ENCODE measurements at regions not wholly inside any gene's neighbourhood (a gene's known extent, or its start where the extent isn't known, plus 50 kb on each side); places are given as distances from the start of the nearest gene placed in this dataset.

DNA sequence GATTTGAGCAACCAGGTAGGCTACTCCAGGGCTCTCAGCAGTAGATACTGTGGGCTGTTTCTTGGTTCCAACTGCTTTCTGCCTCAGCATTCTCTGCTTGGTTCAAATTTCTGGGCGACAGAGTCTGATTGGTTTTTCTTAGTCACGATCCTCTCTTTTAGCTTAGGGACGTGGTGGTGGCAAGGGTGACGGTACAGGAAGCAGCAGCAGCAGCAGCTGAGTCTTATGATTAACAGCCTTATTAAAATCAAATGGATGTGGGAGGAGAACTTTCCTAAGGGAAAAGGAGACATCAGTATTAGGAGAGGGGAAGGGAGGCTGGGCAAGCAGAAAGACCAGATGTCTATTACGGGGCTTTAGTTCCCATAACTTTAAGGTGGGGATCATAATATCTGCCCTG lies 156.5 kb upstream of the PLPP4 start:
- no peak for DNase-seq

DNA sequence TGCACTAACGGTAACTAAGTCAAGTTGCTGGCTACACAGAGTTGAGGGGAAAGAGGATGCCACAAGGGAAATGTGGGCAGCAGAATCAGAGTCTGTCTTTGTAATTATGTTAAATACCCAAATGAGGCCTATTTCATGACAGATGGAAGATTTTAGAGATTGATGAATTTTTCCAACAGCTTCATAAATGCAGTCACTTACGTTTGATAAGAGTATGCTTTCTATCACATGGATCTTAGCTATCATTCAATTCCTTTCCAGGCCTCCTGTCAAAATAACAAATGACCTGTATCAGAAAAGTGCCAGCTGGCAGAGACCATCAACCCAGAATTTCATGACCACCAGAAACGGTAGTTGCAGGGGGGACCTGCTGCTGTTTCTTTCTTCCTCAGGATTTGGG lies 148.4 kb upstream of the PLPP4 start:
- no peak for DNase-seq

DNA sequence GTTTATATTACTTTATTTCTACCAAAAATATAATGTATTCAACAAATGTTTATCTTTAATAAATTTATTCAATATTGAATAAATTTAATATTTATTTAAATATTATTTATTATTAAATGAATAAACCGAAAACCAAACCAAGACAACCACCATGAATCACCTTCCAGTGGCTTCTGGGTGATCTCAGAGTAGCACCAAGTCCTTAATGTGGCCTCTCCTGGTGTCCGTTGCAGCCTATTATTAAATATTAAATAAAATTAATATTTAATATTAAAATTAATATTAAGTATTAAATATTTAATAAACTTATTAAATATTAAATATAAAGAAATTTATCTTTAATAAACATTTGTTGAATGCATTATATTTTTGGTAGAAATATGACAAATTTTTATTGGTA lies 143.3 kb upstream of the PLPP4 start:
- no peak for DNase-seq

DNA sequence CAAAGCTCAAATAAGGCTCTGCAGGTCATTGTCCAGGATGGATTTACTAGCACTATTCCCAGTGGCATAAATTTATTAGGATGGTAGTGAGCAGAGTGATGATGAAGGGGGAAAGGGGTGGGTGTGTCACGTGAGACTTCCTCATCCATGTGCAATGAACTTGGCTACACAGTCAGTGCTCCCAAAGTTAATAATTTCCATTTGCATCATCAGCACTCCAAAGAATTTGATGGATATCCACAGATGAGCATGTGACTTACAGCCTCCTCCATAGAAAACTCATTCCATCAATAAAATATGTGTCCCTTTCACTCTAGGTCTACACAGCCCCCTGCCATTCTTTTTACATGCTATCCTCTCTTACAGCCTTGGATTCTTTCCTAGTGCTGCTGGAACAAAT lies 142.6 kb upstream of the PLPP4 start:
- DNase-seq = no peak

DNA sequence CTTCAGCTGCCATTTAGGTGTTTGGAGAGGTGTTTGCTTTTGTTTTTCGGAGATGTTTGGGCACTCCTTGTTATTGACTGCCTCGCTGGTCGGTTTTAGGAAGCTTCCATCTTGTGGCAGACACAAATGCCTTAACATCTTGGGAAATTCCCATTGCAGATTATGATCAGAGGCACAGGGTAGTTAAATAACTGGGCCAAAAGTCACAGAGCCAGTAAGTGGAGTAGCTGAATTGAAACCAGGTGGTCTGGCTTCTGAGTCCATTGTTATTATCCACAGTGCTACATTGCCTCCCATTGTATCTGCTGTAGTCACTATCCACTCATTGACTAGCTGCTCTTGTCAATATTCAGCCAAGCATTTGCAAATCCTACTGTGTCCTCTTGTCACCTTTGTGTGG lies 138.2 kb upstream of the PLPP4 start:
- DNase-seq = no peak

DNA sequence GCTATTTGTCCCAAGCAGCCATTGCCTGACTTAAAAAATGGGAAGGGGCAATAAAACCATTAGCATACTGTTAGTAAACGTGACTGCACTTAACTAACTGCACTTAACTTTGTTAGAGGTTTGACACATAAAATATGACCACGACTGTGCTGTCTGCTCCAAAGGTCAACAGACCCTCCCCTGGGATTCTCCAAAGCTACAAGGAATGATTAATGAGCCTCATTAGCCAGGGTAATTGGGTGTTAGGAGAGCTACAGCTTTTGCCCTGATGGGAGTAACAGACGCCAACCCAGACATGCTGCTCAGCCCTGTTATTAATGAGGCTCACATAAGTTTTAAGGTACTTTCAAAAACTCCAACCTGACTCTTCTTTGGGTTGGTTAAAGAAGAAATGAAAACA lies 129.4 kb upstream of the PLPP4 start:
- no peak for DNase-seq

DNA sequence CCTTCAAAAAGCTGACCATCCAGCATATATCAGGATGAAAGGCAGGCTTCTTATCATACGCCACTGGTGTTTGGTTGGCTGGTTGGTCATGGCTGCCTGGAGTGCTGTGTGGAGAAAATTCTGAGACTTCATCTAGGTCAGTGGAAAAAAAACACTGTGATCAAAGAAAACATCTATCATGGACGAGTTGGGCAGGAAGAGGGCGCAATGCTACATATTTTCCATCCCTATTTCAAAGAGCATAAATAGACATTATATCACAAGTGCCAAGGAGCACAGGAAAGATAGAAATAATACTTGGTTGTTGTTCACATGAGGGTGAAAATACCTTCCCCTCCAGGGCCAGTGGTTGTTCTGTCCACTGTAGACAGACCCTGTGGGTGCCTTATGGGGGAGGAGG lies 128.4 kb upstream of the PLPP4 start:
- no peak for DNase-seq

DNA sequence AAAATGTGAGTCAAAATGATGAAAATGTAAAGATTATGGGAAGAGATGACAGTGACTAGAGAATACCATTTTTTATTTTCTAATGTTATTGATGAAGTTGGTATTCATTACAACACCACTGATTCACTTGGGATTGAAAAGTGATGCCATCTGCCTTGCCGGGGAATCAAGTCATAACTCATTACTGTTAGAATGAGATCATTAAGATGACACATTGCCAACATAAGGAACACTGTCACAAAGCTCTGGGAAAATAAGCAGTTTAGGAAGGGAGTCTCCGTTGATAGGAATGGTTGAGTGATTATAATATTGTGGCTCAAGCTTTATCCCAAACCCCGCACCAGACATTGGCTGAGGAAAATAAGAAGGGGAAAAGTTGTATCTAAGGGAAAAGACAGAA lies 121.5 kb upstream of the PLPP4 start:
- no peak for DNase-seq

DNA sequence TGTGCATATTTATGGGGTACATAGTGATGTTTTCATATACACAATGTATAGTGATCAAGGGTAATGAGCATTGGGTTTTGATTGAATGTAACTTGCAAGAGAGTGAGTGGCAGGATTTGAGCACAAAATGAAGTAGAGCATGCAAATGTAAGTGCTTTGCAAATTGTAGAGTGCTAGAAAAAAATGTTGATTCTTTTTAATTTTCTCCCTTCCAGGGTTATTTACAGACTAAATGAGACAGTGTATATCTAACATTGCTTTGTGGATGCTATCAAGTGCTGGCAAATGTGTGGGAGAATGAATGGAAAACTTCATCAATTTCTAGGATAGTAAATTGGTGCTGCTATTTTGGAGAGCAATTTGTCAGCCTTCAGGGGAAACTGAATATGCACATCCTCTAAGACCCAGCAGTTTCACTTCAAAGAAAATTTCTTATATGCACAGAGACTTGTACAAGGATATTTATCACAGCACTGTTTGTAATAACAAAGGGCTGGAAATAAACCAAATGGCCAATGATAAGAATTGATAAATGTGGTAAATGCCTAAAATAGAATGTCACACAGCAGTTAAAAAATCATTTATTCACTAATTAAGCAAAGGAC lies 120.6 kb upstream of the PLPP4 start:
- DNase-seq = no peak

DNA sequence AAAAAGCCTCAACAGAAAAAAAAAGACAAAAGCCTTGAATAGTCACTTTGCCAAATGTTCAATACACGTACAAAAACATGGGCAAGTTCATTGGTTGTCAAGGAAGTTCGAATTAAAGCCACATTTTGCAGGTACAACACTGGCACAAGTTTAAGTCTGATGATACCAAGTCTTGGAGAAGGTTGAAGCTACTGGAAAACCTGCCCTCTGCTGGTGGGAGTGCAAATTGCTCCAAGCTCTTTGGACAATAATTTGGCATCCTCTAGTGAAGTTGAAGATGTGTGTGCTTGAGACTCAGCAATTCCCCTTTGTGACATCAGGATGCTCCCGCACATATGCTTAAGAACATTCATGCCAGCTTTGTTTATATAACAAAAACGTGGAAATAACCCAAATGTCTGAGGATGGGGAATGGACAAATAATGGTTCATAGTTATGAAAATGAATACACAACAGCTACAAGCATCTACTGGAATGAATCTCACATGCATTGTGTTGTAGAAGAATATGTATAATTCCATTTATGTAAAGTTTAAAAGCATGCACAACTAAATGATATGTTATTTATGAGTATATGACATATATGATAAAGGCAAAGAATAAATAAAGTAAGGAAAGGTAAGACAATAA lies 120.0 kb upstream of the PLPP4 start:
- DNase-seq = peak; percentile 64

DNA sequence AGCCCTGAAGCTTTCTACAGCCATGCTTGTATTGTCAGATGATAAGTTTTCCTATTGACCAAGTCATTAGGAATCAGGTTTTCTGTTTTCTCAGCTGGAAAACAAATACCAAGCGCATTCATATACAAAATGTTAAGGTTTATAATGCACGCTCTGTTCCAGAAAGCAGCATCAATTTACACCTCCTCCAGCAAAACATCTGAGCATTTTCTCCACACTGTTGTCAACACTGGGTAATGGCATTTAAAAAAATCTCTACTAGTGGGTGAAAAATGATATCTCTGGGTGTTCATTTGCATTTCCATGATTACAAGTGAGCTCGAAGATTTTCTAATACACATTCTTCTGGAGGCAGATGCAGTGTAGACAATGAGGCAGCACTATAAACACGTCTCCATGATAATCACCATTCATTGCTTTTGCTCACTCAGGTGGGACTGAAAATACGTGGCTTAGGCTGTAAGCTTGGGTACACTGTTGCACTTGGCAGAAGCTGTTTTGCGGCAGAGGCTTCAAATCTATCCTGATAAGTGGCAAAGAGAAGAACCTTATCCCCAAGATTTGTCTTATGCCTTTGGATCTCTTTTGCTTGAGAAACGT lies 114.8 kb upstream of the PLPP4 start:
- no peak for DNase-seq

DNA sequence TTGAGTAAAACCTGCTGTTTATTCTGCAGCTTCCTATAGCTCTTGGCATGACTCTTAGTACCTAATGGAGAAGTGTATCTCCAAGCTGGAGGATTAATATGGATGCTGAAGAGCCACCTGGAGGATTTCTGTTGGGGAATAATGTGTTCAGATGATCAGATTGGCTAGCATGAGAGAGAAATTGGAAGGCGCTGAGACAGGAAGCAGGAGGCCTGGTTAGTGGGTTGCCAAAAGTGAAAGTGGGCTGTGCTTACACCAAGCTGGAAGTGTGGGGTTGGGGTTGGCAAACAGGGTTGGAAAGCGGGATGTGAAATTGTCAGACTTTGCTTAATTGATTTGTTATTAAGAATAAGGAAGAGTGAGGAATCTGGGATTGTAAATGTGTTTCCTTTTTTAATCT lies 111.8 kb upstream of the PLPP4 start:
- DNase-seq = no peak

DNA sequence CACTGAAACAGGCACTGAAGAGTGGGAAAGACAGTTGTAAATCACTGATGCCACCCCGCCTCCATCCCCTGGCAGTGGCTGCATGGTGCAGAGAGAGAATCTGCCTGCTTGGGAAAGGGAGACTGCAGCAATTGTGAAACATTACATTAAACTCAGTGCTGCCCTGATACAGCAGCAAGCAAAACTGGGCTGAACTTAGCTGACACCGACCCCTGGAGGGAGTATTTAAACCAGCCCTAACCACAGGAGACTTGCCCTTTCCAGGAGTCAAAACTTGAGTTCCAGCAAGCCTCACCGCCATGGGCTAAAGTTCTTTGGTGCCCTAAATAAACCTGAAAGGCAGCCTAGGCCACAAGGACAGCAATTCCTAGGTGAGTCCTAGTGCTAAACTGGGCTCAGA lies 109.4 kb upstream of the PLPP4 start:
- DNase-seq = no peak

DNA sequence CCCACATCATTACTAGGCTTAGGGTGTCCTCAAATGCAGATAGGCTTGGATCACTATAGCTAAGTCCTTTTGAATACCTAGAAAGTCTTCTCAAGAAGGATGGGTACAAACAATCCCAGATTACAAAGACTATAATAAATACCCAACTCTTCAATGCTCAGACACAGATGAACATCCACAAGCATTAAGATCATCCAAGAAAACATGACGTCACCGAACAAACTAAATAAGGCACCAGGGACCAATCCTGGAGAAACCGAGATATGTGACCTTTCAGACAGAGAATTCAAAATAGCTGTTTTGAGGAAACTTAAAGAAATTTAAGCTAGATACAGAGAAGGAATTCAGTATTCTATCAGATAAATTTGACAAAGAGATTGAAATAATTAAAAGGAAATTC lies 108.0 kb upstream of the PLPP4 start:
- no peak for DNase-seq

DNA sequence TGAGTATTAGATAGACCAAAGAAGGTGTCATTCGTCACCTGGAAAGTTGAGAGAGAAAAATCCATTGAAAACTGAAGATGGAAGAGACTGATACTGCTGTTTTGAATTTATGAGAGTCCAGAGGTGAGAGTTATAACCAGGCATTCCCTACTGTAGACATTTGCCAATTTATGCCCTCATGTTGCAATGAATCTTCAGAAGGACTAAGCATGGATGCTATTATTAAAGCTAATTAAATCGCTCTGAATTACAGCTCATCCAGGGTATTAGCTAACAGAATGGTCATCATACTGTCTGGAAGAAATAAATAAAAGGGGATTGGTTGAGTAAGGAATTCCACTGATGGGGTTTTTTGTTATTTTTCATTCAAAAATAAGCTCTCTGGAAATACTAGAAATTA lies 101.6 kb upstream of the PLPP4 start:
- no peak for DNase-seq

DNA sequence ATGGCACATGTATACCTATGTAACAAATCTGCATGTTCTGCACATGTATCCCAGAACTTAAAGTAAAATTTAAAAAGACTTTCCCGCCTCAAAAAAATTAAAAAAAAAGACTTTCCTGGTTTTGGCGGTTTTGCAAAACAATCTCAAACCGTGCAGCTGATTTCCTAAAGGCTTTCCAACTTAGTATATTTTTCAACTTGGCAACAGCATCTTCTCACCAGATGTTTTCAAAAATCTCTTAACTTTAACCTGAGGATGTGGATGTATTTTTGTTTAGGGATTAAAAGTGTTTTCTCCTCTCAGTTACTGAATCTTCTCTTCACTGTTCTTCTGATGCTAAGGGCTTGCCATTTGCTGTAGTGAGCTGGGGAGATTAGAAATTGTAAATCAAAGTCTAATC lies 96.5 kb upstream of the PLPP4 start:
- DNase-seq = no peak

DNA sequence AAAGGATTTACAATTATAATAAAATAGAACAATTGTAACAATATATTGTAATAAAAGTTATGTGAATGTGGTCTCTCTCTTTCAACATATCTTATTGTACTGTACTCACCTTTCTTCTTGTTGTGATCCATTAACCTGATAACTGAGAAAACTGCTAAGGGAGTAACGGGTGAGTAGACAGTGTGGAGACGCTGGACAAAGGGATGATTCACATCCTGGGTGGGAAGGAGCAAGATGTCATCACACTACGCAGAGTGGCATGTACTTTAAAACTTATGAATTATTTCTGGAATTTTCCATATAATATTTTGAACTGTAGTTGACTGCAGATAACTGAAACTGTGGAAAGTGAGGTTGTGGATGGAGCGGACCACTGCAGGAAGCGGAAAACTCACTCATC lies 91.2 kb upstream of the PLPP4 start:
- no peak for DNase-seq

DNA sequence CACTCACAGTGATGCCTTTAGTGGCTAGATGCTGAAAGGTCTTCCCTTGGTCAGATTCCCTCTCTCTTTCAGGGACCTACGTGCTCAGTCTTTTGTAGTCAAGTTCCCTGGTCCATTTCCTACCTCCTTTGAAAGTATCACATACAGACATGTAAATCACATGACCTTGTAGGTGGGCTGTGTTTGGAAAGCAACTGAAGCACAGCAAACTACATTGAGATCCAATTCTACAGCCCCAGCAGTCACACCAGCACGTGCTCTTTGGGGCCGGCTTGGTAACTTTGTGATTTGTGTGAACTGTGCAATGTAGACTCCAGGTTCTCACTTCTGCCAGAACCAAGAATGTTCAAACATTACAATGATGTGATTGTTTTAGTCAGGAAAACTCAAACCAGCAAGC lies 89.7 kb upstream of the PLPP4 start:
- no peak for DNase-seq

DNA sequence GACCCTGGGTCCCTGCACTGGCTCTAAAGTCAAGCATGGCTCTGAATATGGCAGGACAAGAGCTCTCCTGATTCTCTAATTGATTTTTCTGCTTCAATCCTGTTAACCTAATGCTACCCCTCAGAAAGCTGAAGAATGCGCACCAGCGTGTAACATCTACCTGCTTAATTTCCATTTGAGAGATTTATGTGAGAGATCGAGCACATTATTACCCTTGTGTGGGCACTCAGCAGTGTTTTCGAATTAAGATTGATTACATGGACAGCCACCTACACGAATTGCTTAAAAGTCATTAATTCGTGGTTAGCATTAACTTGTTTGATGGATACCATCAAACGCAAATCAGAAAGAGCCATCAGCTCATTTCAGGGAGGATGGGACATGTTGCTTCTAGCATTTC lies 88.7 kb upstream of the PLPP4 start:
- no peak for DNase-seq

DNA sequence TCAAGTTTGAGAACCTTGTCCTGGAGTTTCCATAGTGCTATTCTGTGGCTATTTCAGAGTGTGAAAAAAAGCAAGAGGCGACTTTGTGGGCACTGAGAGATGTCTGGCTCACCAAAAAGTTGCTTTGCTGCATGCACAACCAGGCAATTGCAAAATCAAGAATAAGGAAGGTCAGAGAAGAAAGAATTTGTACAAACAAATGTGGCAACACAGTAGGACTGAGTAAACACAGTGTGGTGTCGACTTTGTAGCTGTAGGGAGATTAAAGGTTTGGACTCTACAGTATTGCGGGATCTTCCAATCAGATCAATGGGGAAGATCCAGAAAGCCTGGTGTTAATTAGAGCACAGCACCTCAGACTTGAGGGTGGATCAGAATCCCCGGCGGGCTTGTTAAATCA lies 88.1 kb upstream of the PLPP4 start:
- DNase-seq = no peak

DNA sequence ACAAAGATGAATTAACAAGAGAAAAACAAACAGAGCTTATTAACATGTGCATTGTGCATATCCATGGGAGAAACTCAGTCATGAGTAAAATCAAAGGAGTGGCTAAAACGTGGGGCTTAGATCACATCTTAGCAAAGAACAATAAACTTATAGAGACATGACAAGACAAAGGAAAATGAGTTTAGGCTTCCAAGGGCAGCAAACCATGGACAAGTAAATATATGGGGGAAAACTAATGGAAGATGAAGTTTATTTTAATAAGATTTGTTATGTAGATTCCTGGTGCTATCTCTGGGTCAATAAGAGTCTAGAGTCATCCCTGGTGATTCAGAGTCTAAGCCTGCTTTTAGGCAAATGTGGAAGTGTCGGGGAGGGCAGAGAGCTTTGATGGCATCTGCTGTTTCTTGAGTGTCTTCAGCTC lies 87.2 kb upstream of the PLPP4 start:
- no peak for DNase-seq

DNA sequence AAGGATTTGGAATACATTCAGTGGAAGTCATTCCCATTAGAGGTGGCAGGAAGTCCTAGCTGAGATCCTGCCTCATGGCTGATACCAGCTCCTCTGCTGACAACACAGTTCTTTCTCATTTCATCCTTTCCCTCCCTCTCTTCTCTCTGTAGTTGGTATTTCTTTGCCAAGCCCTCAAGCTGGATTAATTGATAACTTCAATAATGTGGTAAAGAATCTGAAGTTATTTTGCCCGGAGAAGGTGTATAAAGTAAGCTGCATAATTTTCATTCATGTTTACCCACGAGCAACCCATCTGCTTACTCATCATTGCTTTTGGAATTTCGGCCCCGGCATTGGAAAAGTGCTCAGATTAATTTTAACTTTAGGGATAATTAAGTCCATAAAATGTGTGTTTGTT lies 85.2 kb upstream of the PLPP4 start:
- DNase-seq = no peak

DNA sequence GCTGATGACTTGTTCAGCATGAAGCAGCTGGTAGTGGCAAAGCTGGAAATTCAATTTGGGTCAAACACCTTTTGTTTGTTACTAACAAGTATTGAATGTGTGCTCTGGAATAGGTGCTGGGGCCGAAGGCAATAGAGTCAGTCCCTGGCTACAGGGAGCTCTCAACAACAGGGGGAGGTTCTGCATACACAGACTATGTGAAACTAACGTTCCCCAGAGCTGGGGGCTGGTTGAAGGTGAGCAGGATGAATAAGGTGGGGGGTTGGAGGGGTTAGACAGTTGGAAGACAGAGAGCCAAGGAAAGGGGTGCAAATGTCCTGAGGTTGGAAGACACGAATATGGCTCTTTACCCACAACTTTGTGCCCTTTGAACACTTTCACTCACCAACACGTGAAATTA lies 84.1 kb upstream of the PLPP4 start:
- DNase-seq = no peak

DNA sequence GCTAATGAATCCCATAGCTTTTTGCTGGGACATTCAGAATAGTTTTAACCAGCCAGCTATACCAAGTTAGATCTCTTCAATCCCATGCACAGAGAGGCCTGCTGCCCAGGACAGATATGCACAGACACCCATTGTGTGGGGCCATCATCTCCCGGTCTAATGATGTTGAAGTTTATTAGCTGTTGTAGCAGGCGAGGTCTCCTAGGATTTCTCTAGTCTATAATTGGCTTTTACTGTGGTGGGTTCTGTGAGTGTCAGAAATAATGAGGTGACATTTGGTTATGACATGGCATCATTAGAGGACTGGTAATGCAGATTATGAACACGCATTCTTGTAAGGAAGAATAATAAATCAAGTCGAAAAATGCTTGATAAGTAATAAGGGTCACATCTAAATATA lies 81.4 kb upstream of the PLPP4 start:
- no peak for DNase-seq

DNA sequence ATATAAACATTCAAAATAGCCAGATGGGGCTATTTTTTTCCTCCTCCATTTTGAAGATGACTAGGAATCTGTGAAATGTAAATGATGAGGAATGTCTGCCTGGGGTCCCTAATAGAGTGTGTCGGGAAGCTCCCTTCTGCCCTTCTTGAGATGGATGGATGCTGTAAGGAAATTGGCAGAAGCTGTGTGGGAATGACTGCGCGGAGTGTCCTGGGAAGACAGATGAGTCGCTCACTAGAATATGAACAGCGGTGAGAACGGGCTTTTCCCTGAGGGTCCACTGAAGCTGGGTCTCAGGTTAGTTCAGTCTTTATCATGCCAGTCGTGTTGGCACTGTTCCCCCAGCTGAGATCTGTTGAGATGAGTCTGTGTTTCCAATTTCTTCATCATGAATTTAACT lies 75.1 kb upstream of the PLPP4 start:
- no peak for DNase-seq
